ENCODE measurements at regions not wholly inside any gene's neighbourhood (a gene's known extent, or its start where the extent isn't known, plus 50 kb on each side); places are given as distances from the start of the nearest gene placed in this dataset.

- no peak for TF ChIP-seq YEATS2 (CRISPR knock-in tag; IDR thresholded peaks at IDR 0.05; ENCODE audit: borderline replicate concordance)
- no peak for TF ChIP-seq TEAD2 (CRISPR knock-in tag; IDR thresholded peaks at IDR 0.05)
- TF ChIP-seq ZXDC (CRISPR knock-in tag; IDR thresholded peaks at IDR 0.05) = no peak
- TF ChIP-seq ZBTB7A (CRISPR knock-in tag; IDR thresholded peaks at IDR 0.05) = no peak
- TF ChIP-seq RELA (CRISPR knock-in tag; IDR thresholded peaks at IDR 0.05) = no peak
- no peak for TF ChIP-seq MBD4 (IDR thresholded peaks at IDR 0.05; ENCODE audit: borderline replicate concordance, low read length)
- TF ChIP-seq PAX8 (CRISPR knock-in tag; IDR thresholded peaks at IDR 0.05; ENCODE audit: borderline replicate concordance) = no peak
- no peak for TF ChIP-seq ARNT2 (CRISPR knock-in tag; IDR thresholded peaks at IDR 0.05; ENCODE audit: low read depth)
- TF ChIP-seq ZNF576 (CRISPR knock-in tag; IDR thresholded peaks at IDR 0.05) = no peak
- TF ChIP-seq SIX1 (CRISPR knock-in tag; IDR thresholded peaks at IDR 0.05; ENCODE audit: borderline replicate concordance) = no peak
These were observed 93.4 kb upstream of the MEX3C start (continued) for GRCh38 chr18:51290860-51291259.

GRCh38 chr18:51300912-51301311 is 103.4 kb upstream of the MEX3C start:
- intact Hi-C loops (cut with micrococcal nuclease; ENCODE audit: unreplicated experiment) (no loop called here), in situ Hi-C loops (cut with HindIII; ENCODE audit: extremely low pct_ligation_motif_present, low pct_unique_long_range_greater_than_20kb) (no loop called here)
- H3K4me2 ChIP-seq (ENCODE audit: low read depth, low read length) = no peak overlapping the region
- no peaks in the 10 kb centered on the region for H3K36me3 ChIP-seq (replicated peaks in 1 of 2; ENCODE audit: control insufficient read depth in 1 of 2, insufficient read depth in 2 of 2, low read length in 2 of 2)
- BruUV-seq (replicated peaks) = no TSS peak
- no peak overlapping the region for H2AFZ ChIP-seq (ENCODE audit: low read length)
- H3K4me3 ChIP-seq (replicated peaks in 1 of 3; ENCODE audit: insufficient read depth in 1 of 3, low read depth in 2 of 3, low read length in 3 of 3) = no peak overlapping the region
- H3K27me3 ChIP-seq (ENCODE audit: control insufficient read depth in 1 of 2, insufficient read depth in 2 of 2, low read length in 2 of 2) = no peaks in the 10 kb centered on the region
- H3K4me1 ChIP-seq (ENCODE audit: insufficient read depth, low read length) = no peaks in the 10 kb centered on the region
- H3K9me3 ChIP-seq (ENCODE audit: low read length) = no peaks in the 10 kb centered on the region
- WGBS (ENCODE audit: low lambda C conversion rate) = 2% methylated on average over 3 of the region's 3 CpGs
- no peak overlapping the region for H3K9ac ChIP-seq (ENCODE audit: insufficient read depth, low read depth, low read length)
- ChIA-PET POLR2A (no interaction called here), CTCF (ENCODE audit: low intra/inter-chr PET ratio, low total read pairs) (no interaction called here)
- DNase-seq (ENCODE audit: low spot score) (no peak), FAIRE-seq (no peak), ATAC-seq (no peak)
- H3K27ac ChIP-seq (ENCODE audit: extremely low read length, insufficient read depth, low read length) = no peak overlapping the region
- no peaks in the 10 kb centered on the region for H4K20me1 ChIP-seq (ENCODE audit: insufficient read depth, low read length)
- no peaks in the 10 kb centered on the region for H3K79me2 ChIP-seq (ENCODE audit: insufficient read depth, low read length)
- no peak for TF ChIP-seq GLI4 (CRISPR knock-in tag; IDR thresholded peaks at IDR 0.05; ENCODE audit: borderline replicate concordance)
- TF ChIP-seq NCOA2 (CRISPR knock-in tag; IDR thresholded peaks at IDR 0.05) = no peak
- TF ChIP-seq ELF3 (CRISPR knock-in tag; IDR thresholded peaks at IDR 0.05) = no peak
- no peak for TF ChIP-seq CBFB (CRISPR knock-in tag; IDR thresholded peaks at IDR 0.05)
- no peak for TF ChIP-seq RARA (CRISPR knock-in tag; IDR thresholded peaks at IDR 0.05)
- TF ChIP-seq CSRNP1 (CRISPR knock-in tag; IDR thresholded peaks at IDR 0.05) = no peak
- no peak for TF ChIP-seq PBX3 (CRISPR knock-in tag; IDR thresholded peaks at IDR 0.05; ENCODE audit: borderline replicate concordance)
- no peak for TF ChIP-seq IRF2 (CRISPR knock-in tag; IDR thresholded peaks at IDR 0.05)
- no peak for TF ChIP-seq ZNF607 (CRISPR knock-in tag; IDR thresholded peaks at IDR 0.05; ENCODE audit: borderline replicate concordance)

Measured in HepG2 (cell line).